ENCODE measurements at regions not wholly inside any gene's neighbourhood (a gene's known extent, or its start where the extent isn't known, plus 50 kb on each side); places are given as distances from the start of the nearest gene placed in this dataset.

GRCh38 chr13:54004026-54004699 is 975.5 kb downstream of the OLFM4 start:
- no peak for DNase-seq
- 30 to 32% methylated on average over 5 of the region's 5 CpGs for WGBS, 2 donors
- Histone ChIP-seq H3K36me3 (replicated peaks in 1 of 2; ENCODE audit: insufficient read depth in 1 of 2, low read depth in 2 of 2) (no peaks in the 10 kb centered on the region), H3K27me3 (no peaks in the 10 kb centered on the region), H3K27ac (peak overlapping the region in 1 of 4 donors; percentile 31), H3K4me1 (no peaks in the 10 kb centered on the region), H3K9me3 (no peaks in the 10 kb centered on the region), H3K4me3 (no peak overlapping the region)
- peak; percentile 18 for ATAC-seq
- TF ChIP-seq, protein P1, sequence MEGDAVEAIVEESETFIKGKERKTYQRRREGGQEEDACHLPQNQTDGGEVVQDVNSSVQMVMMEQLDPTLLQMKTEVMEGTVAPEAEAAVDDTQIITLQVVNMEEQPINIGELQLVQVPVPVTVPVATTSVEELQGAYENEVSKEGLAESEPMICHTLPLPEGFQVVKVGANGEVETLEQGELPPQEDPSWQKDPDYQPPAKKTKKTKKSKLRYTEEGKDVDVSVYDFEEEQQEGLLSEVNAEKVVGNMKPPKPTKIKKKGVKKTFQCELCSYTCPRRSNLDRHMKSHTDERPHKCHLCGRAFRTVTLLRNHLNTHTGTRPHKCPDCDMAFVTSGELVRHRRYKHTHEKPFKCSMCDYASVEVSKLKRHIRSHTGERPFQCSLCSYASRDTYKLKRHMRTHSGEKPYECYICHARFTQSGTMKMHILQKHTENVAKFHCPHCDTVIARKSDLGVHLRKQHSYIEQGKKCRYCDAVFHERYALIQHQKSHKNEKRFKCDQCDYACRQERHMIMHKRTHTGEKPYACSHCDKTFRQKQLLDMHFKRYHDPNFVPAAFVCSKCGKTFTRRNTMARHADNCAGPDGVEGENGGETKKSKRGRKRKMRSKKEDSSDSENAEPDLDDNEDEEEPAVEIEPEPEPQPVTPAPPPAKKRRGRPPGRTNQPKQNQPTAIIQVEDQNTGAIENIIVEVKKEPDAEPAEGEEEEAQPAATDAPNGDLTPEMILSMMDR (IDR thresholded peaks at IDR 0.05), result no peak
- TF ChIP-seq POLR2A (IDR thresholded peaks at IDR 0.05), result no peak
- intact Hi-C loops (cut with DNase I), result no loop called here

GRCh38 chr13:54016542-54016941 is 987.9 kb downstream of the OLFM4 start:
- Histone ChIP-seq H3K36me3 (replicated peaks in 1 of 2; ENCODE audit: insufficient read depth in 1 of 2, low read depth in 2 of 2) (no peaks in the 10 kb centered on the region), H3K27me3 (no peaks in the 10 kb centered on the region), H3K9me3 (no peaks in the 10 kb centered on the region), H3K4me1 (no peaks in the 10 kb centered on the region), H3K27ac (no peak overlapping the region), H3K4me3 (no peak overlapping the region)
- 50 to 54% methylated on average over 1 of the region's 1 CpG for WGBS, 2 donors
- intact Hi-C loops (cut with DNase I), result no loop called here
- ATAC-seq (no peak), DNase-seq (no peak)
- no peak for TF ChIP-seq POLR2A (IDR thresholded peaks at IDR 0.05)
- TF ChIP-seq, protein P1 (IDR thresholded peaks at IDR 0.05), result no peak

GRCh38 chr13:54018485-54018884 is 989.9 kb downstream of the OLFM4 start:
- H3K27ac ChIP-seq, result no peak overlapping the region
- no peaks in the 10 kb centered on the region for H3K9me3 ChIP-seq
- intact Hi-C loops (cut with DNase I), result no loop called here
- ATAC-seq, result no peak
- no peak for TF ChIP-seq POLR2A (IDR thresholded peaks at IDR 0.05)
- TF ChIP-seq, protein P1 (IDR thresholded peaks at IDR 0.05), result no peak
- DNase-seq, result no peak
- no peaks in the 10 kb centered on the region for H3K36me3 ChIP-seq (replicated peaks in 1 of 2; ENCODE audit: insufficient read depth in 1 of 2, low read depth in 2 of 2)
- WGBS, 2 donors, result 87 to 90% methylated on average over 3 of the region's 3 CpGs
- no peak overlapping the region for H3K4me3 ChIP-seq
- H3K4me1 ChIP-seq, result no peaks in the 10 kb centered on the region
- H3K27me3 ChIP-seq, result no peaks in the 10 kb centered on the region

GRCh38 chr13:54029226-54029625 is 1000.6 kb downstream of the OLFM4 start:
- no peak overlapping the region for H3K4me3 ChIP-seq
- no peaks in the 10 kb centered on the region for H3K27me3 ChIP-seq
- 42 to 50% methylated on average over 1 of the region's 1 CpG for WGBS, 2 donors
- TF ChIP-seq, protein P1 (IDR thresholded peaks at IDR 0.05), result no peak
- no peak for TF ChIP-seq POLR2A (IDR thresholded peaks at IDR 0.05)
- ATAC-seq, result no peak
- no peaks in the 10 kb centered on the region for H3K36me3 ChIP-seq (replicated peaks in 1 of 2; ENCODE audit: insufficient read depth in 1 of 2, low read depth in 2 of 2)
- H3K4me1 ChIP-seq, result no peaks in the 10 kb centered on the region
- DNase-seq, result peak in 1 of 4 donors; percentile 28
- peaks cover 0 to 11% (median 0%) of the 10 kb centered on the region in 3 donors for H3K9me3 ChIP-seq
- peak overlapping the region in 1 of 4 donors; percentile 25 for H3K27ac ChIP-seq
- intact Hi-C loops (cut with DNase I), result no loop called here

DNA sequence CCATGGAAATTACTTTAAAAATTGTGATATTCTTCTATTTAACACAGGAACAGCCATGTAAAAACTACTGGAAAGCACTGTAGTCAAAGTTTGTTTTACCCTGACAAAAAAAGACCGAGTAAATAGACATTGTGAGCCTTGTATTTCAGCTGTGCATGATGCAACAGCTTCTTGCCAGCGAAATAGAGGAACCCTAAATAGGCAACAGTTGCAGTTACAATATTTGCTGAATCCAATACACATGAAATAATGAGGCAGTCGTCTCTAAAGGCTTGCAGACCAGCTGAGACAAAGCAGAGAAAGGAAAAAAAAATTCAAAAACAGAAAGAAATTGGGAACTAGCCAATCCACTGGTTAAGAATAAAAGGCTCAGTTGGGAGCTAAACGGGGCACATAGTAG is 1001.1 kb downstream of the OLFM4 start:
- DNase-seq (no peak), ATAC-seq (no peak)
- WGBS, 2 donors, result 28 to 31% methylated on average over 4 of the region's 4 CpGs
- Histone ChIP-seq H3K9me3 (peaks cover 0 to 10% (median 0%) of the 10 kb centered on the region in 3 donors), H3K36me3 (replicated peaks in 1 of 2; ENCODE audit: insufficient read depth in 1 of 2, low read depth in 2 of 2) (no peaks in the 10 kb centered on the region), H3K4me1 (no peaks in the 10 kb centered on the region), H3K4me3 (no peak overlapping the region), H3K27me3 (no peaks in the 10 kb centered on the region), H3K27ac (peak overlapping the region in 1 of 4 donors; percentile 25)
- intact Hi-C loops (cut with DNase I), result no loop called here
- TF ChIP-seq, protein P1 (IDR thresholded peaks at IDR 0.05), result no peak
- TF ChIP-seq POLR2A (IDR thresholded peaks at IDR 0.05), result no peak
